ENCODE measurements at regions not wholly inside any gene's neighbourhood (a gene's known extent, or its start where the extent isn't known, plus 50 kb on each side); places are given as distances from the start of the nearest gene placed in this dataset.

DNA sequence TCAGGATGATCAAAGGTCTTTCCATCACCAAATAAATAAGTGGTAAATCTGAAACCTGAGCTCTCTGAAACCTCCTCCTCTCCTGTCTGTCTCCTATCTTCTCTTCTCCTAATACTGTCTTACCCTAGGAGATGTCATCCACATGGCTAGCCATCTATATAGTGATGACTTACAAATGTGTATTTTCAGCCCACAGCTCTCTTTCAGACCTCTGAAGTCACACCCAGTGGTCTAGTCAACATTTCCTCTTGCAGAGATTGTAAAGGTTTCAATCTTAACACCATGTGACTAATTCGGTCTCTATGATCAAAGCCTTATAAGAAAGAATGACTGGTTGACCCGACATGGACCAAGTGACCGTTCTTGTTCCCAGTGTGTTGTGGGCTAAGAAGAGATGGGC lies 63.1 kb upstream of the DPT start:
- H3K27me3 ChIP-seq (ENCODE audit: control insufficient read depth, insufficient read depth, low read length) = no peaks in the 10 kb centered on the region
- DNase-seq (ENCODE audit: low read depth) = no peak
- H3K4me3 ChIP-seq (ENCODE audit: low read depth, low read length) = no peak overlapping the region
- TF ChIP-seq, protein P1, sequence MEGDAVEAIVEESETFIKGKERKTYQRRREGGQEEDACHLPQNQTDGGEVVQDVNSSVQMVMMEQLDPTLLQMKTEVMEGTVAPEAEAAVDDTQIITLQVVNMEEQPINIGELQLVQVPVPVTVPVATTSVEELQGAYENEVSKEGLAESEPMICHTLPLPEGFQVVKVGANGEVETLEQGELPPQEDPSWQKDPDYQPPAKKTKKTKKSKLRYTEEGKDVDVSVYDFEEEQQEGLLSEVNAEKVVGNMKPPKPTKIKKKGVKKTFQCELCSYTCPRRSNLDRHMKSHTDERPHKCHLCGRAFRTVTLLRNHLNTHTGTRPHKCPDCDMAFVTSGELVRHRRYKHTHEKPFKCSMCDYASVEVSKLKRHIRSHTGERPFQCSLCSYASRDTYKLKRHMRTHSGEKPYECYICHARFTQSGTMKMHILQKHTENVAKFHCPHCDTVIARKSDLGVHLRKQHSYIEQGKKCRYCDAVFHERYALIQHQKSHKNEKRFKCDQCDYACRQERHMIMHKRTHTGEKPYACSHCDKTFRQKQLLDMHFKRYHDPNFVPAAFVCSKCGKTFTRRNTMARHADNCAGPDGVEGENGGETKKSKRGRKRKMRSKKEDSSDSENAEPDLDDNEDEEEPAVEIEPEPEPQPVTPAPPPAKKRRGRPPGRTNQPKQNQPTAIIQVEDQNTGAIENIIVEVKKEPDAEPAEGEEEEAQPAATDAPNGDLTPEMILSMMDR (IDR thresholded peaks at IDR 0.05; ENCODE audit: insufficient read depth, low read length, poor library complexity, severe bottlenecking) = no peak
- no peaks in the 10 kb centered on the region for H3K36me3 ChIP-seq (ENCODE audit: control insufficient read depth, insufficient read depth, low read length)

DNA sequence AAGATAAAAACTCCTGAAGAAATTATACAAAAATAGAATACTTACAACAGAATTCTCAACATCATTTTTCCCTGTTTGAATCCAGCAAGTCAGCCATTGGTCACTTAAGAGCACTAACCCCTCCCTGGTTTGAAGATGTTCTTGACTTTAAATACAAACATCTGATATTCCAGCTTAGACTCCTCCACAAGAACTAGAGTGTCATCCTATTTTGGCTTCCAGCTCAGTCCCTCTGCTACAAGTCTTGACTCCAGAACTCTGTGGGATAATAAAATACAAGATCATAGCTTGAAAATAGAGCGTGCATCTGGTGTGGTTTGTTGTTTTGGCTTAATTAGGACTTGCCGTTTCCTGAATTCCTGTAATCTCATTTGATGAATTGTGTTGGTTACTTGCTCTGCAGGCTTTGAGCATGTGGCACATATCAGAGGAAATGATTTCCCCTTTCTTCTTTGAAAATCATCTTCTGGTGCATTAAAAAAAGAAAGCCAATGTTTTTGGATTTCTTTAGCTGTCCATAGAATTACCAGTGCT lies 63.7 kb upstream of the DPT start:
- TF ChIP-seq, protein P1 (IDR thresholded peaks at IDR 0.05; ENCODE audit: insufficient read depth, low read length, poor library complexity, severe bottlenecking) = no peak
- H3K4me3 ChIP-seq (ENCODE audit: low read depth, low read length) = no peak overlapping the region
- no peaks in the 10 kb centered on the region for H3K36me3 ChIP-seq (ENCODE audit: control insufficient read depth, insufficient read depth, low read length)
- H3K27me3 ChIP-seq (ENCODE audit: control insufficient read depth, insufficient read depth, low read length) = no peaks in the 10 kb centered on the region
- DNase-seq (ENCODE audit: low read depth) = no peak

DNA sequence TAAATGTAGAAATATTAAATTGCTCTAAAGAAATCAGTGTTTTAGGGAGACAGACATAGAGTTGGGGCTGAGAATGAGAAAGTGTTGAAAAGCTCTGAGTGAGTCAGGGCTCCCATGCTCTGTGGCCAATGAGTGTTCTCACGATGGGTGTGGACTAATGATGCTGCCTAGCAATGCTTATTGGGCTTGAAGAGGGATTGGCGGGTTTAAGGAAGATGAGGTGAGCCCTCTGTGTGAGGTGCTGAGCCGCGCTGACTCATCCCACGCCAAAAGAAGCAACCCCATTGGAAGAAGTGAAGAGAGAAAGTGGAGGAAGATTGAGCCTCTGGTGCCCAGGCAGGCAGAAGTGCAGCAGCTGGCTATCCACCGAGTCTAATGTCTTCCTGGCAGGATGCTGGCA lies 65.1 kb upstream of the DPT start:
- Histone ChIP-seq H3K36me3 (ENCODE audit: control insufficient read depth, insufficient read depth, low read length) (no peaks in the 10 kb centered on the region), H3K4me3 (ENCODE audit: low read depth, low read length) (no peak overlapping the region), H3K27me3 (ENCODE audit: control insufficient read depth, insufficient read depth, low read length) (no peaks in the 10 kb centered on the region)
- DNase-seq (ENCODE audit: low read depth) = no peak
- TF ChIP-seq, protein P1 (IDR thresholded peaks at IDR 0.05; ENCODE audit: insufficient read depth, low read length, poor library complexity, severe bottlenecking) = no peak

DNA sequence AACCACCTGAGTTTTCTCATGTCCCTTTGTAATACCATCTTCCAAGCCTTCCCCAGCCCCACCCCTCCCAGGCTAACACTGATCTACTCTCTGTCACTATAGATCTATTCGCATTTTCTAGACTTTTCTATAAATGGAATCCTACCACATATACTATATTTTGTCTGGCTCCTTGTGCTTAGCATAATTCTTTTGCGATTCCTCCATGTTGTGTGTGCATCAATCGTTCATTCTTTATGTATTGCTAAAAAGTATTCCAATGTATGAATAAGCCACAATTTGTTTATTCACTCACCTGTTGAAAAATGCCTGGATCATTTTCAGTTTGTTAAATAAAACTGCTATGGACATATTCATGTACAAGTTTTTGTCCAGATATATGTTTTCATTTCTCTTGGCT lies 66.7 kb upstream of the DPT start:
- DNase-seq (ENCODE audit: low read depth) = no peak
- TF ChIP-seq, protein P1 (IDR thresholded peaks at IDR 0.05; ENCODE audit: insufficient read depth, low read length, poor library complexity, severe bottlenecking) = no peak
- Histone ChIP-seq H3K4me3 (ENCODE audit: low read depth, low read length) (no peak overlapping the region), H3K27me3 (ENCODE audit: control insufficient read depth, insufficient read depth, low read length) (no peaks in the 10 kb centered on the region), H3K36me3 (ENCODE audit: control insufficient read depth, insufficient read depth, low read length) (no peaks in the 10 kb centered on the region)

DNA sequence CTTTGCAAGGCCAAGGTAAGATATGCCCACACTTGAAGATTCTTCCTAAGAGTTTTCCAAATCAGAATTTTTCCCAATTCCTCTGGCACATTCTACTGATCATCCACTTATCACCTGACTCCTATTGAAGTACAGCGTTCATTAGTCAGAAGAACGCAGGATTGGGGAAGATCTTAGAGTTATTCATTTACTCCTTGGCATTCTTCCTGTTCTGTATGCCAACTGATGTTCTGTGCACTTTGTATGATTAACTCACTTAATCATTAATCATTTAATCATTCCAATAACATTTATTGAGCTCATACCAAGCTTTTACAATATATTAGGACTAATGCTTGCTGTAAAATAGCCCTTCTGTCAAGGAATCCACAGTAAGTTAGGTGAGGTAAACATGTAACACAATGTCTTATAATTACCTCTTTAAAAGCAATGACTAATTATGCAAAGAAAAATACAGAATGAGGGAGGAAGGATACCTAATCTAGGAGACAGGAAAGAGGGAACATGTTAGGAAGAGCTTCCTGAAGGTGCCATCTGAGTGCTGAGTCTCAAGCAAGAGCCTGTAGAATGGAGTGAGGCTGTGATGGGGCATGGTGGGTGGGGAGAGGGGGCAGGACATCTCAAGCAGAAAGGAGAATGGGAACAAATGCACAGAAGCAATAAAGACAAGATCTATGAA lies 71.1 kb upstream of the DPT start:
- no peaks in the 10 kb centered on the region for H3K36me3 ChIP-seq (ENCODE audit: control insufficient read depth, insufficient read depth, low read length)
- no peaks in the 10 kb centered on the region for H3K27me3 ChIP-seq (ENCODE audit: control insufficient read depth, insufficient read depth, low read length)
- no peak overlapping the region for H3K4me3 ChIP-seq (ENCODE audit: low read depth, low read length)
- peak; percentile 76 for DNase-seq (ENCODE audit: low read depth)
- TF ChIP-seq, protein P1 (IDR thresholded peaks at IDR 0.05; ENCODE audit: insufficient read depth, low read length, poor library complexity, severe bottlenecking) = no peak
